NCI-H774 (cell line): ENCODE measurements at regions not wholly inside any gene's neighbourhood (a gene's known extent, or its start where the extent isn't known, plus 50 kb on each side); places are given as distances from the start of the nearest gene placed in this dataset.

Experiments
- DNase-seq: peaks from one replicate; lab custom pipeline; 2025; lab: John Stamatoyannopoulos, UW

GRCh38 chr3:22594990-22595389 lies 608.1 kb upstream of the UBE2E2 start:
- DNase-seq = no peak

- no peak for DNase-seq
Measured at GRCh38 chr3:22606461-22606860, 596.7 kb upstream of the UBE2E2 start.

- DNase-seq = no peak
Measured at GRCh38 chr3:22606938-22607337, 596.2 kb upstream of the UBE2E2 start.

GRCh38 chr3:22608093-22608492 lies 595.0 kb upstream of the UBE2E2 start:
- DNase-seq = no peak

GRCh38 chr3:22608721-22609120 lies 594.4 kb upstream of the UBE2E2 start:
- DNase-seq = no peak

GRCh38 chr3:22609139-22609538 lies 594.0 kb upstream of the UBE2E2 start:
- no peak for DNase-seq

GRCh38 chr3:22612927-22613326 lies 590.2 kb upstream of the UBE2E2 start:
- DNase-seq = no peak

GRCh38 chr3:22615790-22616189 lies 587.3 kb upstream of the UBE2E2 start:
- no peak for DNase-seq

- no peak for DNase-seq
Measured at GRCh38 chr3:22617372-22617771, 585.8 kb upstream of the UBE2E2 start.

- DNase-seq = no peak
Measured at GRCh38 chr3:22620498-22620897, 582.6 kb upstream of the UBE2E2 start.

- no peak for DNase-seq
Measured at GRCh38 chr3:22621205-22621809, 581.8 kb upstream of the UBE2E2 start.

- no peak for DNase-seq
Measured at GRCh38 chr3:22627993-22628499, 575.1 kb upstream of the UBE2E2 start.

GRCh38 chr3:22632536-22632935 lies 570.6 kb upstream of the UBE2E2 start:
- DNase-seq = no peak

- no peak for DNase-seq
Measured at GRCh38 chr3:22634433-22634832, 568.7 kb upstream of the UBE2E2 start.

GRCh38 chr3:22659651-22660475 lies 543.3 kb upstream of the UBE2E2 start:
- DNase-seq = no peak

- no peak for DNase-seq
Measured at GRCh38 chr3:22660606-22661005, 542.5 kb upstream of the UBE2E2 start.

GRCh38 chr3:22661121-22661700 lies 541.9 kb upstream of the UBE2E2 start:
- DNase-seq = no peak

- DNase-seq = no peak
Measured at GRCh38 chr3:22665528-22665927, 537.6 kb upstream of the UBE2E2 start.

GRCh38 chr3:22666736-22667135 lies 536.4 kb upstream of the UBE2E2 start:
- DNase-seq = no peak

- no peak for DNase-seq
Measured at GRCh38 chr3:22671848-22672247, 531.3 kb upstream of the UBE2E2 start.

- DNase-seq = no peak
Measured at GRCh38 chr3:22684739-22685138, 518.4 kb upstream of the UBE2E2 start.

- no peak for DNase-seq
Measured at GRCh38 chr3:22685597-22685996, 517.5 kb upstream of the UBE2E2 start.

GRCh38 chr3:22691407-22691806 lies 511.7 kb upstream of the UBE2E2 start:
- DNase-seq = no peak
